ENCODE measurements at regions not wholly inside any gene's neighbourhood (a gene's known extent, or its start where the extent isn't known, plus 50 kb on each side); places are given as distances from the start of the nearest gene placed in this dataset.

DNA sequence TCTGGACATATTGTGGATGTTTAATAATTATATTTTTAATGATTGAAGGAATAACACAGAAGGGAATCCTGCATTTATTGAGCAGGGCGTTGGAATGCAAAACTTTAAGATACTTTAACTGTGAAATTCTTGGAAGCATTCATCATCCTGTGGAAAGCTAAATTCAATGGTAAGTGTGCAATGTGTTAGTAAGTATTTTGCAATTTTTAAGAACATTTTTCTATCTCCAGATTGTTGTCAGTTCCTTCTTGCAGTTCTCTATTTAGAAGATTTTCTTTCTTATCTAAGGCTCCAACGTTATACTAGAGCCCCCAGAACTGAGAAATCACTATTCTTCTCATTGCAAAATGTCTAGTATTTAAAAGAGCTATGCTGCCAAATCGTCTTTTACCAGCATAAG lies 132.2 kb upstream of the TSC22D2 start:
- Mint-ChIP-seq H3K9me3 (ENCODE audit: insufficient read depth) (no peaks in the 10 kb centered on the region), H3K4me1 (no peaks in the 10 kb centered on the region), H3K27me3 (peaks cover 40% of the 10 kb centered on the region), H3K27ac (no peak overlapping the region), H3K4me3 (no peak overlapping the region)
- Histone ChIP-seq H3K4me2 (replicated peaks; ENCODE audit: low read depth, low read length, poor library complexity, severe bottlenecking) (no peak overlapping the region), H3K9me3 (ENCODE audit: control extremely low read depth in 1 of 3, control insufficient read depth in 2 of 3, insufficient read depth in 1 of 3, low read length in 2 of 3) (peaks cover 0 to 7% (median 0%) of the 10 kb centered on the region in 3 donors), H3K4me1 (ENCODE audit: control insufficient read depth in 2 of 2, insufficient read depth in 2 of 2, low read length in 2 of 2) (no peaks in the 10 kb centered on the region), H3K79me2 (ENCODE audit: control insufficient read depth, insufficient read depth, low read length) (no peaks in the 10 kb centered on the region), H3K9ac (ENCODE audit: low read length) (no peak overlapping the region), H4K20me1 (ENCODE audit: control insufficient read depth, insufficient read depth, low read length, poor library complexity, severe bottlenecking) (no peaks in the 10 kb centered on the region), H2AFZ (ENCODE audit: insufficient read depth, low read depth, low read length, poor library complexity, severe bottlenecking) (no peak overlapping the region), H3K27ac (ENCODE audit: low read length in 2 of 2) (no peak overlapping the region), H3K4me3 (ENCODE audit: control extremely low read depth in 1 of 5, extremely low read depth in 1 of 5, insufficient read depth in 1 of 5, low read depth in 2 of 5, low read length in 4 of 5) (no peak overlapping the region), H3K27me3 (replicated peaks in 1 of 4; ENCODE audit: control extremely low read depth in 1 of 4, control insufficient read depth in 3 of 4, insufficient read depth in 4 of 4, low read length in 3 of 4) (peaks cover 0 to 11% (median 3%) of the 10 kb centered on the region in 4 experiments), H3K36me3 (replicated peaks in 1 of 2; ENCODE audit: control extremely low read depth in 1 of 2, control insufficient read depth in 1 of 2, extremely low read depth in 1 of 2, insufficient read depth in 2 of 2, low read length in 1 of 2) (no peaks in the 10 kb centered on the region)
- 83% methylated on average over 1 of the region's 3 CpGs for WGBS (ENCODE audit: insufficient coverage)
- intact Hi-C loops (cut with micrococcal nuclease): no loop called here
- ATAC-seq (ENCODE audit: low read depth) (no peak), DNase-seq (no peak)
- ChIA-PET POLR2A (no interaction called here), CTCF (no interaction called here)
- no peak for TF ChIP-seq EZH2 (IDR thresholded peaks at IDR 0.05; ENCODE audit: borderline replicate concordance, insufficient read depth, low read depth, low read length, poor library complexity, severe bottlenecking)
- TF ChIP-seq, protein P1, sequence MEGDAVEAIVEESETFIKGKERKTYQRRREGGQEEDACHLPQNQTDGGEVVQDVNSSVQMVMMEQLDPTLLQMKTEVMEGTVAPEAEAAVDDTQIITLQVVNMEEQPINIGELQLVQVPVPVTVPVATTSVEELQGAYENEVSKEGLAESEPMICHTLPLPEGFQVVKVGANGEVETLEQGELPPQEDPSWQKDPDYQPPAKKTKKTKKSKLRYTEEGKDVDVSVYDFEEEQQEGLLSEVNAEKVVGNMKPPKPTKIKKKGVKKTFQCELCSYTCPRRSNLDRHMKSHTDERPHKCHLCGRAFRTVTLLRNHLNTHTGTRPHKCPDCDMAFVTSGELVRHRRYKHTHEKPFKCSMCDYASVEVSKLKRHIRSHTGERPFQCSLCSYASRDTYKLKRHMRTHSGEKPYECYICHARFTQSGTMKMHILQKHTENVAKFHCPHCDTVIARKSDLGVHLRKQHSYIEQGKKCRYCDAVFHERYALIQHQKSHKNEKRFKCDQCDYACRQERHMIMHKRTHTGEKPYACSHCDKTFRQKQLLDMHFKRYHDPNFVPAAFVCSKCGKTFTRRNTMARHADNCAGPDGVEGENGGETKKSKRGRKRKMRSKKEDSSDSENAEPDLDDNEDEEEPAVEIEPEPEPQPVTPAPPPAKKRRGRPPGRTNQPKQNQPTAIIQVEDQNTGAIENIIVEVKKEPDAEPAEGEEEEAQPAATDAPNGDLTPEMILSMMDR (IDR thresholded peaks at IDR 0.05): no peak

DNA sequence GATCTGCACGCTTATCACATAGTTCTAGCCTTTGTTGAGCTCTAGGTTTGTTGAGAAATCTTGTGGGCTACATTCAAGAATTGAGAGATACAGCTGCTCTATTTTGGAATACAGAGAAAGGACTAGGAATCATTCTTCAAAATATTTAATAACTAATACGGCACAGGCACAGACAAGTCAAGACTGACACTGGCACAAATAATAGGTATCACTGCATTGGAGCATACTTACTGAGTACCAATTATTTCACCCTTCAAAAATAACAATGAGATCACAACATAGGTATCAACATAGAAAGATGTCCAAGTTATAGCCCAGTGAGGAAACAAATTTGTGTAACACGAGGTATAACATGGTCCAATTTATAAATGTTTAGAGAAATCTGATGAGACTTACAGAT lies 133.7 kb upstream of the TSC22D2 start:
- Histone ChIP-seq H3K4me1 (ENCODE audit: control insufficient read depth in 2 of 2, insufficient read depth in 2 of 2, low read length in 2 of 2) (no peaks in the 10 kb centered on the region), H3K9ac (ENCODE audit: low read length) (no peak overlapping the region), H3K9me3 (ENCODE audit: control extremely low read depth in 1 of 3, control insufficient read depth in 2 of 3, insufficient read depth in 1 of 3, low read length in 2 of 3) (no peaks in the 10 kb centered on the region), H4K20me1 (ENCODE audit: control insufficient read depth, insufficient read depth, low read length, poor library complexity, severe bottlenecking) (no peaks in the 10 kb centered on the region), H3K36me3 (replicated peaks in 1 of 2; ENCODE audit: control extremely low read depth in 1 of 2, control insufficient read depth in 1 of 2, extremely low read depth in 1 of 2, insufficient read depth in 2 of 2, low read length in 1 of 2) (no peaks in the 10 kb centered on the region), H3K4me2 (replicated peaks; ENCODE audit: low read depth, low read length, poor library complexity, severe bottlenecking) (no peak overlapping the region), H3K27me3 (replicated peaks in 1 of 4; ENCODE audit: control extremely low read depth in 1 of 4, control insufficient read depth in 3 of 4, insufficient read depth in 4 of 4, low read length in 3 of 4) (peaks cover 0 to 4% (median 3%) of the 10 kb centered on the region in 4 experiments), H3K4me3 (ENCODE audit: control extremely low read depth in 1 of 5, extremely low read depth in 1 of 5, insufficient read depth in 1 of 5, low read depth in 2 of 5, low read length in 4 of 5) (no peak overlapping the region), H2AFZ (ENCODE audit: insufficient read depth, low read depth, low read length, poor library complexity, severe bottlenecking) (no peak overlapping the region), H3K79me2 (ENCODE audit: control insufficient read depth, insufficient read depth, low read length) (no peaks in the 10 kb centered on the region), H3K27ac (ENCODE audit: low read length in 2 of 2) (no peak overlapping the region)
- DNase-seq: no peak
- Mint-ChIP-seq H3K27me3 (peaks cover 27% of the 10 kb centered on the region), H3K4me3 (no peak overlapping the region), H3K4me1 (no peaks in the 10 kb centered on the region), H3K9me3 (ENCODE audit: insufficient read depth) (no peaks in the 10 kb centered on the region), H3K27ac (no peak overlapping the region)
- no CpG with 5 or more reads among the region's 3 CpGs for WGBS (ENCODE audit: insufficient coverage)
- ChIA-PET CTCF (interaction anchor here (1.0 kb wide), 1 partner anchor 221 kb away, joined by 3 read pairs; no protein-coding TSS in a partner anchor), POLR2A (no interaction called here)
- ATAC-seq (ENCODE audit: low read depth): no peak
- intact Hi-C loops (cut with micrococcal nuclease): no loop called here
- TF ChIP-seq, protein P1 (IDR thresholded peaks at IDR 0.05): no peak
- TF ChIP-seq EZH2 (IDR thresholded peaks at IDR 0.05; ENCODE audit: borderline replicate concordance, insufficient read depth, low read depth, low read length, poor library complexity, severe bottlenecking): no peak
